Neural progenitor cell (in vitro differentiated cells): ENCODE measurements at regions not wholly inside any gene's neighbourhood (a gene's known extent, or its start where the extent isn't known, plus 50 kb on each side); places are given as distances from the start of the nearest gene placed in this dataset.

Experiments used
- CTCF ChIP-seq: fragments of 200-600 bp; sonication (generic); IDR thresholded peaks from 2 replicates; pipeline ENCODE4 v1.5.1; 2017; ENCODE audit warnings: antibody characterized with exemption, mild to moderate bottlenecking
- EZH2 ChIP-seq: fragments of 200-600 bp; sonication (generic); IDR thresholded peaks from 2 replicates; pipeline ENCODE4 v1.6.1; 2017; ENCODE audit warnings: antibody characterized with exemption, mild to moderate bottlenecking, moderate library complexity

- TF ChIP-seq CTCF (no peak), EZH2 (no peak)
Measured at GRCh38 chr2:146228020-146228393, 1616.8 kb upstream of the ACVR2A start.
